Stimulated activated CD8-positive, alpha-beta memory T cell treated with anti-CD3 and anti-CD28 coated beads, Interleukin-12 subunit alpha, Interleukin-12 subunit beta, amount 100 ng/mL, for 4 hours (primary cell): ENCODE measurements at regions not wholly inside any gene's neighbourhood (a gene's known extent, or its start where the extent isn't known, plus 50 kb on each side); places are given as distances from the start of the nearest gene placed in this dataset.

Source experiments
- DNase-seq: peaks from one replicate; pipeline ENCODE4 v3.0.0-alpha.2; 2020; ENCODE audit warnings: low read depth

DNA sequence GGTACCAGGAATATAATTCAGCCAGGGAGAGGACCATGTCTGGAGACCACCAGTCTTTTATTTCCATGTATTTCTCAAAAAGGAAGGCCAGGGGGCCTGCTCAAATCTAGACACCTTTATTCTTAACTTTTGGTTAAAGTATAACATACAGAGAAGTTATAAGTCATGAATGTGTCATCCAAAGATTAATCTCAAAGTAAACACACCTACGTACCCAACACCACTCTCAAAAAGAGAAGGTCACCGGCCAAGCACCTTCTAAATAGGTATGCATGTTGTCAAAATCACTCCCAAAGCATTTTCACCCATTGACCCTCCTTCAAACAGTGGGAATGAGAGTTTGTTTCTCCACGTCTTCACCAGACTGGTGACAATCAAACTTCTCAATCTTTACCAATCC lies 60.0 kb upstream of the FZD10 start:
- DNase-seq = no peak

DNA sequence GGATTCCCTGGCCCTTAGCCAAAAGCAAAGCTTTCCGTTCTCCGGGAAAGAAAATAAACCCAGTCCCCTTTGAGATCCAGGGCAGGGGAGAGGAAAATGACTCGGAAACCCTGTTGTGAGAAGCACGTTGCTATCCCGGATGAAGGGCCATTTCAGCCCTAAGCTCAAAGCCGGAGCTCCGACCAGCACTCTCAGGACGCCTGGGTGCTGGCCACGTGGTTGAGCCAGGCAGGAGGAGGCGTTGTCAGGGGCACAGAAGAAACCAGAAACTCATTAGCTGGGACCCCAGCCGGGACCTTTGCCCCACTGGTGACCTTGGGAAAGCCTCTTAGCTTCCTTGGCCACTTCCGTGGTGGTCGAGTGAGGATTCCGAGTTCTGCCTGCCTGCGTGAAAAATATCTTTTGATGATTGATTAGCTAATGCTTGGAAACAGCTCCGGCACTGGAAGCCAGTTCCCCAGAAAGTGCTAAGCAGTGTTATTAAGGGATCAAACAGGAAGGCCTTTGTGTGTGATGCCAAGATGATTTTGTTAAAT lies 57.6 kb upstream of the FZD10 start:
- DNase-seq = no peak

- no peak for DNase-seq
These were observed 53.0 kb upstream of the FZD10 start for GRCh38 chr12:130109062-130109945.

GRCh38 chr12:130110914-130111313 lies 51.4 kb upstream of the FZD10 start:
- no peak for DNase-seq

DNA sequence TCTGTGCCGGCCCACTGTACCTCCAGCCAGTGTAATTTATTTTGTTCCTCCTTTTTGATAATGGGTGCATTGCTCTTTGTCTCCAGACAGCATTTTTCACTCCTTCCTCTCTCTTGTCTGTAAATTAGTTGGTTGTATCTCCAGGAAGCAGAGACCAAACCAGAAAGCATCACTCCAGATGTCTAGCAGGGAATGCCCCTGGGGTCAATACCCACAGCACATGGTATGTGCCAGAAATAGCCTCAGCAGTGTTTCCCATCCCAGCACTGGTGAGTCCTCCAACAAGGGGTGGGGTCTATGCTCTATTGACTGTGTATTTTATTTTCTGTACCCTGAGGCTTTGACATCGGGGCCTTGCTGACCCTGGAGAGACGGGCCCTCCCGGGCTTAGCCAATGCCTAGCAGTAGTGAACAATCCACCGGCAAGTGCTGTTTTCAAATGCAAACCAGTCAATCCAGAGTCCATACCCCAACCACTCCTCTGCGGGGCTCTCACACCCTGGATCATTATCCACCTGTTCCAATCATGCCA lies 50.2 kb upstream of the FZD10 start:
- no peak for DNase-seq
